ENCODE measurements at regions not wholly inside any gene's neighbourhood (a gene's known extent, or its start where the extent isn't known, plus 50 kb on each side); places are given as distances from the start of the nearest gene placed in this dataset.

- Histone ChIP-seq H3K9me3 (ENCODE audit: low read length) (no peaks in the 10 kb centered on the region), H3K4me3 (replicated peaks in 1 of 3; ENCODE audit: insufficient read depth in 1 of 3, low read depth in 2 of 3, low read length in 3 of 3) (no peak overlapping the region), H3K36me3 (replicated peaks in 1 of 2; ENCODE audit: control insufficient read depth in 1 of 2, insufficient read depth in 2 of 2, low read length in 2 of 2) (no peaks in the 10 kb centered on the region), H3K9ac (ENCODE audit: insufficient read depth, low read depth, low read length) (no peak overlapping the region), H3K27ac (ENCODE audit: extremely low read length, insufficient read depth, low read length) (no peak overlapping the region), H3K4me1 (ENCODE audit: insufficient read depth, low read length) (no peaks in the 10 kb centered on the region), H2AFZ (ENCODE audit: low read length) (no peak overlapping the region), H3K27me3 (ENCODE audit: control insufficient read depth in 1 of 2, insufficient read depth in 2 of 2, low read length in 2 of 2) (no peaks in the 10 kb centered on the region), H3K4me2 (ENCODE audit: low read depth, low read length) (no peak overlapping the region), H4K20me1 (ENCODE audit: insufficient read depth, low read length) (no peaks in the 10 kb centered on the region), H3K79me2 (ENCODE audit: insufficient read depth, low read length) (no peaks in the 10 kb centered on the region)
- no peak for ATAC-seq
- CTCF ChIA-PET (ENCODE audit: low intra/inter-chr PET ratio, low total read pairs) = no interaction called here
- TF ChIP-seq ZBTB33 (CRISPR knock-in tag; IDR thresholded peaks at IDR 0.05) (no peak), ZNF703 (CRISPR knock-in tag; IDR thresholded peaks at IDR 0.05; ENCODE audit: borderline replicate concordance) (no peak), SKI (IDR thresholded peaks at IDR 0.05; ENCODE audit: partially characterized antibody) (no peak), MED8 (CRISPR knock-in tag; IDR thresholded peaks at IDR 0.05; ENCODE audit: insufficient replicate concordance) (no peak), ZKSCAN8 (CRISPR knock-in tag; IDR thresholded peaks at IDR 0.05; ENCODE audit: borderline replicate concordance) (no peak), STAG1 (CRISPR knock-in tag; IDR thresholded peaks at IDR 0.05) (no peak), GMEB1 (CRISPR knock-in tag; IDR thresholded peaks at IDR 0.05; ENCODE audit: borderline replicate concordance) (no peak), GFI1 (CRISPR knock-in tag; IDR thresholded peaks at IDR 0.05; ENCODE audit: borderline replicate concordance) (no peak), HIVEP1 (CRISPR knock-in tag; IDR thresholded peaks at IDR 0.05) (no peak)
- TF ChIP-seq, protein P1, sequence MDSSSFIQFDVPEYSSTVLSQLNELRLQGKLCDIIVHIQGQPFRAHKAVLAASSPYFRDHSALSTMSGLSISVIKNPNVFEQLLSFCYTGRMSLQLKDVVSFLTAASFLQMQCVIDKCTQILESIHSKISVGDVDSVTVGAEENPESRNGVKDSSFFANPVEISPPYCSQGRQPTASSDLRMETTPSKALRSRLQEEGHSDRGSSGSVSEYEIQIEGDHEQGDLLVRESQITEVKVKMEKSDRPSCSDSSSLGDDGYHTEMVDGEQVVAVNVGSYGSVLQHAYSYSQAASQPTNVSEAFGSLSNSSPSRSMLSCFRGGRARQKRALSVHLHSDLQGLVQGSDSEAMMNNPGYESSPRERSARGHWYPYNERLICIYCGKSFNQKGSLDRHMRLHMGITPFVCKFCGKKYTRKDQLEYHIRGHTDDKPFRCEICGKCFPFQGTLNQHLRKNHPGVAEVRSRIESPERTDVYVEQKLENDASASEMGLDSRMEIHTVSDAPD (CRISPR knock-in tag; IDR thresholded peaks at IDR 0.05) = no peak
- POLR2A ChIA-PET = no interaction called here
- 38% methylated on average over 3 of the region's 3 CpGs for WGBS (ENCODE audit: low lambda C conversion rate)
- in situ Hi-C loops (cut with HindIII; ENCODE audit: extremely low pct_ligation_motif_present, low pct_unique_long_range_greater_than_20kb) = no loop called here
- no peak for FAIRE-seq
- no peak for DNase-seq (ENCODE audit: low spot score)
- intact Hi-C loops (cut with micrococcal nuclease; ENCODE audit: unreplicated experiment) = loop anchor here (10.0 kb wide), 1 partner anchor 726 kb away; no protein-coding TSS in a partner anchor
- BruUV-seq (replicated peaks) = no TSS peak
These were observed 89.1 kb upstream of the MTNR1B start for GRCh38 chr11:92880381-92880780.
